GM18520 (cell line): ENCODE measurements at regions not wholly inside any gene's neighbourhood (a gene's known extent, or its start where the extent isn't known, plus 50 kb on each side); places are given as distances from the start of the nearest gene placed in this dataset.

Experiments used
- ATAC-seq: cut with Tn5 transposase; IDR thresholded peaks from one replicate; pipeline ENCODE4 v1.9.1; 2021; ENCODE audit not compliant: unreplicated experiment

- no peak for ATAC-seq
Measured at GRCh38 chr4:14880805-14881204, 121.5 kb upstream of the CPEB2 start.

- no peak for ATAC-seq
Measured at GRCh38 chr4:14883166-14883565, 119.1 kb upstream of the CPEB2 start.

- no peak for ATAC-seq
Measured at GRCh38 chr4:14883661-14884060, 118.6 kb upstream of the CPEB2 start.

GRCh38 chr4:14887842-14888433 is 114.3 kb upstream of the CPEB2 start:
- no peak for ATAC-seq

GRCh38 chr4:14888790-14889572 is 113.3 kb upstream of the CPEB2 start:
- no peak for ATAC-seq

GRCh38 chr4:14892563-14892962 is 109.7 kb upstream of the CPEB2 start:
- no peak for ATAC-seq

GRCh38 chr4:14893713-14894112 is 108.6 kb upstream of the CPEB2 start:
- no peak for ATAC-seq

- ATAC-seq: no peak
Measured at GRCh38 chr4:14894392-14895292, 107.6 kb upstream of the CPEB2 start.

GRCh38 chr4:14896656-14897175 is 105.6 kb upstream of the CPEB2 start:
- ATAC-seq: no peak

- no peak for ATAC-seq
Measured at GRCh38 chr4:14897217-14897616, 105.1 kb upstream of the CPEB2 start.

GRCh38 chr4:14898989-14899388 is 103.3 kb upstream of the CPEB2 start:
- ATAC-seq: no peak

GRCh38 chr4:14902342-14902741 is 99.9 kb upstream of the CPEB2 start:
- no peak for ATAC-seq

GRCh38 chr4:14903321-14903720 is 99.0 kb upstream of the CPEB2 start:
- ATAC-seq: no peak

- ATAC-seq: no peak
Measured at GRCh38 chr4:14906805-14907204, 95.5 kb upstream of the CPEB2 start.

GRCh38 chr4:14908635-14909034 is 93.6 kb upstream of the CPEB2 start:
- no peak for ATAC-seq

- no peak for ATAC-seq
Measured at GRCh38 chr4:14910411-14910810, 91.9 kb upstream of the CPEB2 start.

GRCh38 chr4:14912426-14912825 is 89.9 kb upstream of the CPEB2 start:
- ATAC-seq: no peak

GRCh38 chr4:14915018-14915417 is 87.3 kb upstream of the CPEB2 start:
- ATAC-seq: no peak

- no peak for ATAC-seq
Measured at GRCh38 chr4:14916554-14917297, 85.6 kb upstream of the CPEB2 start.

- ATAC-seq: no peak
Measured at GRCh38 chr4:14917298-14917633, 85.0 kb upstream of the CPEB2 start.

- no peak for ATAC-seq
Measured at GRCh38 chr4:14918336-14918735, 83.9 kb upstream of the CPEB2 start.
